GM11168 (cell line): ENCODE measurements at regions not wholly inside any gene's neighbourhood (a gene's known extent, or its start where the extent isn't known, plus 50 kb on each side); places are given as distances from the start of the nearest gene placed in this dataset.
"Not testable (repeated sequence)": the region's sequence is repeated elsewhere in the genome, so short reads cannot be mapped to it uniquely, and the experiment has no call there.

Experiments
- in situ Hi-C: fragments of 300-500 bp; cut with MboI; formaldehyde crosslinking; loops from one replicate; pipeline ENCODE4 v1.12.0; 2022; ENCODE audit warnings: low sequenced_read_pairs; ENCODE audit not compliant: unreplicated experiment

GRCh38 chr10:128178302-128178958 lies 52.2 kb upstream of the MKI67 start:
- in situ Hi-C loops: no loop called here

GRCh38 chr10:128180843-128181242 lies 54.6 kb upstream of the MKI67 start:
- in situ Hi-C loops: no loop called here

- in situ Hi-C loops: no loop called here
Observed at GRCh38 chr10:128185627-128186026, 59.4 kb upstream of the MKI67 start.

DNA sequence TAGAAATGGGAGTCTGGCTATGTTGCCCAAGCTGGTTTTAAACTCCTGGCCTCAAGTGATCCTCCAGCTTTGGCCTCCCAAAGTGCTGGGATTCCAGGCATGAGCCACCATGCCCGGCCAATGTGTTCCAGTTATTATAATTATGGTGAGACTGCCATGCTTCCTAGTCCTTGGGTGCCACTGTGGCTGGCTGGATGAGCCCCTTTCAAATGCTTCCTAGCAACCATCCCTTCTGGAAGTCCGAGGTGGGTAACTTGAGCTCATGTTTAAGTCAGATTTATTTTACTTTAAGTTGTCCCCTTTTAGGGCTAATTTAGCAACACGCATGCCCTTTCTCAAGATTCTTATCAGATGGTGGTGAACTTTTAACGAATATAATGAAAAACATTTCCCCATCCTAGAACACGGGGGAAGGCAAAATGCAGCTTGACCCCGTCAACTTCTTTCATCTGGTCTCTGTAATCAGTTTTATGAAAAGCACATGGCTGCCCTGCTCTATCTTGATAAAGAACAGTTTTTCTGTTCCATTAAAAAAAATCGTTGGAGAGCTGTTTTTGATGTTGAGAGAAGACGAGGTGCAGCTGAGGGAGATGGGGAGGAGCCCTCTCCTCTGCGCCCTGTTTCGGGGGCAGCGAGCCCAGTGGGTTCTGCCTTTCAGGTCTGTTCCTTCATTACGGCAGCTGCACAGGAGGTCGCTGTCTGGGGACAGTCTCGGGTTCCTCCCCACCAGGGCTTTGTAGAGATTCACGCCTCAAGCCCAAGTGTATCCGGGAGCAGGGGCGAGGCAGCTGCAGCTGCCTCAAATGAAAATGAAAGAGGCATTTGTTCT lies 61.0 kb upstream of the MKI67 start:
- in situ Hi-C loops: no loop called here

- in situ Hi-C loops: no loop called here
Observed at GRCh38 chr10:128187788-128188185, 61.6 kb upstream of the MKI67 start.

DNA sequence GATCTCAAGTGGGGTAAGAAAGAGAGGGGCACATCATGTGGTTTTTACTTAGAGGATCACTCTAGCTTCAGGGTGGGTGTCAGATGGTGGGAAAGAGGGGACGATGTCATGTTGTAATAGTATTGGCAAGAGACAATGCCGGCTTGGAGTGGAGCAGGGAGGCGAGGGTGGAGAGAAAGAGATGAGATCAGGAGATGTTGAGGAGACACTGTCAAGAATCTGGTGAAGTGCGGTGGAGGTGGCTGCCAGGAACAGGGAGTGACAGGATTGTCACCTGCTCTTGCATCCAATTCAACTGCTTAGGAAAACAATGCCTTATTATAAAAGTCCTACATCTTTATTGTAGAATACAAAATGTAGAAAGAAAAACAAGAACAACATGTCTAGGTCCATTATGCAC lies 63.0 kb upstream of the MKI67 start:
- in situ Hi-C loops: no loop called here

GRCh38 chr10:128191847-128192246 lies 65.6 kb upstream of the MKI67 start:
- in situ Hi-C loops: no loop called here

DNA sequence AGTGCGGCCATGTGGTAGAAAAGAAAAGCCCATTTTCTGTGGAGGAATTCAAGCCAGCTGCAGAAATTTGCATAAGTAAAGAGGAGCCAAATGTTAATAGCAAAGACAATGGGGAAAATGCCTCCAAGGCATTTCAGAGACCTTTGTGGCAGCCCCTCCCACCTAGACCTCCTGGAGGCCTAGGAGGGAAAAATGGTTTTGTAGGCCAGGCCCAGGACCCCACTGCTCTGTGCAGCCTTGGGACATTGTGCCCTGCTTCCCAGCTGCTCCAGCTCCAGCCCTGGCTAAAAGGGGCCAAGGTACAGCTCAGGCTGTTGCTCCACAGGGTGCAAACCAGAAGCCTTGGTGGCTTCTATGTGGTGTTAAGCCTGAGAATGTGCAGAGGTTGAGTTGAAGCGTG lies 75.6 kb upstream of the MKI67 start:
- in situ Hi-C loops: not testable (repeated sequence)

- in situ Hi-C loops: no loop called here
Observed at GRCh38 chr10:128203028-128203427, 76.8 kb upstream of the MKI67 start.

GRCh38 chr10:128205591-128205990 lies 79.4 kb upstream of the MKI67 start:
- in situ Hi-C loops: not testable (repeated sequence)

DNA sequence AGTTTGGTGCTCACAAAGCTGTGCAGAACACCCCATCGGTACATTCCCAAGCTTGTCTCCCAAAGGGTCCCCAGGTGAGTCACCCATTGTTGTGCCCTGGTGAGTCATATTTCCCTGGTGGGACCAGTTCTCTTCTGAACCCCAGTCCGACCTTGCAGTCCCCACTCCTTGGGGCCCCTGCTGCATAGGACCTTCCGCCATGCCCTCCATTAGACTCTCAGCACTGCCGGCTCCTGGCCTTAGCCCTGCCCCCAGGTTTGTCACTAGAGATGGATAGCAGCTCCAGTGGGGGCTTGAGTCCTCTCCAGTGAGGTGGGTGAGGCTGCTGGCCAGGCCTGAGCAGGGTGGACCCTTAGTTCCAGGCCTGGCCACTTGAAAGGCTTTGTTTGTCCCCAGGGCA lies 80.5 kb upstream of the MKI67 start:
- in situ Hi-C loops: no loop called here

DNA sequence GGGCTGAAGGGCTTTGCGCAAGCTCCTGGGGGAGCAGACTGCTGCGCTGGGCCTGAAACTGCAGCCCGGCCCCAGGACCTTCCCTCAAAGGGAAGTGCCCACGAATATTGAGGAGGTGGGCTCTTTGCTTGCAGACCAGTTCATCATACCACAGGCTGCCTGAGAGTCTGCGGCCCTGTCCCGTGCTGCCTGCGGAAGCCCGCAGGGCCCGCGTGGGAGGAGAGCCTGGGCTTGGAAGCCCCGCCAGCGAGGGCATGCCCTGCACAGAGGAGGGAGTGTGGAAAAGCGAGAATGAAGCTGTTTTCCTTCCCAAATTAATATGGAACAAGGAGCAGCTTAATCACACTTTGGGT lies 83.6 kb upstream of the MKI67 start:
- in situ Hi-C loops: no loop called here

DNA sequence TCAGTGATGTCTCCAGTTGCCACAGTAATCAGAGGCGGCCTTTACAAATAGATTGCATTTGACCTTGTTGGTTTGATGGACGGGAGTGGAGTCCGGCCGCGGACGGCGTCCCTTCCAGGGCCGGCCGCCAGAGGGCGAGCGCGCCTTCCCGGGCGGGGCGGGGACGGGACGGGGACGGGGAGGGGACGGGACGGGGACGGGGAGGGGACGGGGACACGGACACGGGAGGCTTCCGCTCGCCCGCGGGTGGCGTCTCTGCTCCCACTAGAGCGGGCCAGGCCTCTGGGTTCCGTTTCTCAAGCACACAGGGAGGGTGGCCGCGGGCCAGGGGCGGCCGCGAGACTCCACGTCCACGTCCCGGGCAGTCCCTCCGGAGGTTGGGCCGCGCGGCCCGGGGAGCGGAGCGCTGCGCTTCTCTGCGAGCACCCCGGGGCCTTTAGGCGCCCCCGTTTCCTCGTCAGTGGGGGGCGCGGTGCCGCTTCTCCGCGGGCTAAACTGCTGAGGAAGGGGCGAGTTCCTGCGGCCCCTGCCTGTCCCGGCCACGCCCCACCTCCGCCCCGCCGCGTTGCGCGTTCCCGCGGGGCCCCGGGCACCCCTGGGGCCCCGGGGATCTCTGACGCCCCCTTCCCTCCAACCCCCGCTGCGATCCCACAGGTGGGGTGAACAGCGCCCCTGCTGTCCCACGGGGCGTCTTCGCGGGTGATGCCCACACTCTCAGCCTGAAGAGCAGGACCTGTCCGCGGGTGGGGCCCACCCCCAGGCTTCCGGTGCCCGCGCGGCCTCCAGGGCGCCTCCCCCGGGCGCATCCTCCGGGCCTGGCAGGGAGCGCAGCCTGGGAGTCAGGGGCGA lies 84.2 kb upstream of the MKI67 start:
- in situ Hi-C loops: no loop called here

DNA sequence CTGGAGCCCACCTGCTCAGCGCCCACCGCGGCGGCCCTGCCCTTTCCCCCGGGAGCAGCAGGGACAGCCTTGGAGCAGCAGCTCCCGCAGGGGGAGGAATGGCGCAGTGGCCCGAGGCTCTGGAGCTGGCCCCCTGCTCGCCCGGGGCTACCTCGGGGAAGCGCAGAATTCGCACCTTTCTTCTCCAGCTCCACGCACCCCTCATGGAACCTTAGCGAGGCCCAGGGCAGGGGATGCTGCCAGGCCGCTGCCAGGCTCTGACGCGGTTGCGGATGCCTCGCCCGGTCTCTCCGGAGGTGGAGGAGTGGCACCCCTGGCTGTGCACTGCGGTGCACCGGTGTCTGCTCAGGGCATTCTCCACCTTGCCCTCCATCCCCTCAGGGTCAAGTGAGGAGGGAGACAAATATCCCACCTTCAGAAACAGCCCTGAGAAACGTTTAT lies 84.9 kb upstream of the MKI67 start:
- in situ Hi-C loops: no loop called here

GRCh38 chr10:128211953-128212727 lies 85.9 kb upstream of the MKI67 start:
- in situ Hi-C loops: no loop called here

GRCh38 chr10:128213156-128213555 lies 86.9 kb upstream of the MKI67 start:
- in situ Hi-C loops: no loop called here

DNA sequence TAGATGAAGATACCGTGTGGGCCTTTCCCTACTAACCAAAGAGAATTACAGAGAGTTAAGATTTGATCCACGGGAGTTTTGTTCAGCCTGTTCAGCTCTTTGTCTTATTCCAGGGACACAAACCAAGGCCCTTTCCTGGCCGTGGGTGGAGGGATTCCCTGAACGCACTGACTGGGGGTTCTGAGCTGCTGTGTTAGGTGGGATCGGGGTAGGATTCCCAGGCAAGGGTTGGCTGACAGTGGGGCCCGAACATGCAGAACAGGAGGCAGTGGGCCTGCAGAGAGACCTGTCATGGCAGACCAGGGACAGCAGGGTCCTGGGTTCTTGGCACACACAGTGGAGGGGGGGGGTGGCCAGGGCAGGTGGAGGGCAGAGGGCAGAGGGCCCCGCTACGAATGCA lies 89.5 kb upstream of the MKI67 start:
- in situ Hi-C loops: no loop called here

- in situ Hi-C loops: no loop called here
Observed at GRCh38 chr10:128217136-128217535, 90.9 kb upstream of the MKI67 start.

GRCh38 chr10:128218161-128218560 lies 91.9 kb upstream of the MKI67 start:
- in situ Hi-C loops: no loop called here

DNA sequence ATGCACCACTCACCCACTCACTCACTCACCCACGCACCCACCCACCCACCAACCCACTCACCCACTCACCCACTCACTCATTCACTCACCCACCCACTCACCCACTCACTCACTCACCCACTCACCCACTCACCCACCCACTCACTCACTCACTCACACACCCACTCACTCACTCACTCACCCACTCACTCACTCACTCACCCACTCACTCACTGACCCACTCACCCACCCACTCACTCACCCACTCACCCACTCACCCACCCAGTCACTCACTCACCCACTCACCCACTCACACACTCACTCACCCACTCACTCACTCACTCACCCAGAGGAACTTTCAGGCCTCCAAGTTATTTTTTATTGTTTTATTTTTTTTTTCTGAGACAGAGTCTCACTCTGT lies 93.1 kb upstream of the MKI67 start:
- in situ Hi-C loops: no loop called here
